ENCODE measurements at regions not wholly inside any gene's neighbourhood (a gene's known extent, or its start where the extent isn't known, plus 50 kb on each side); places are given as distances from the start of the nearest gene placed in this dataset.

DNA sequence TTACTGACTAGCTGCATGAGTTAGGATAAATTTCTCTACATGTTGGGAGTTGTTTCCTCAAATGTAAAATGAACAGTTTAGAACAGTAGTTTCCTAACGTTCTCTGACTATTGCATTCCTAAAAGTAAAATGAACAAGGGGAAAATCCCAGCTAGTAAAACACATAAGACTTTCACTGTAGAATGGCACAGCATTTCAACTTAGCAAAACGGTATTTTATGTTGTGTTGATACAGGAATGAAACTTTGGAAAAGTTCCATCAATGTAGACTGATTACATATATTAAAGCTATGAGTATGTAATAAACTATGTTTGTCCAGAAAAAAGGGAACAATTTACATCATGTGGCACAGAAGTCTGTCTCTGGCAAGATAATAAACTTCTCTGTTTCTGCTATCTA, 297.4 kb upstream of the EPHA3 start:
- TF ChIP-seq TAF1 (IDR thresholded peaks at IDR 0.05; ENCODE audit: low read depth, low read length) (no peak), POLR2A (IDR thresholded peaks at IDR 0.05; ENCODE audit: control extremely low read depth in 1 of 2, low read depth in 2 of 2, low read length in 2 of 2) (no peak), EGR1 (IDR thresholded peaks at IDR 0.05; ENCODE audit: borderline replicate concordance, low read depth, low read length) (no peak), TAF7 (optimal IDR thresholded peaks at IDR 0.05; ENCODE audit: borderline replicate concordance, low read depth, low read length) (no peak), CREB1 (IDR thresholded peaks at IDR 0.05) (no peak), POLR2AphosphoS5 (IDR thresholded peaks at IDR 0.05; ENCODE audit: low read depth, low read length) (no peak)
- TF ChIP-seq, protein P1, sequence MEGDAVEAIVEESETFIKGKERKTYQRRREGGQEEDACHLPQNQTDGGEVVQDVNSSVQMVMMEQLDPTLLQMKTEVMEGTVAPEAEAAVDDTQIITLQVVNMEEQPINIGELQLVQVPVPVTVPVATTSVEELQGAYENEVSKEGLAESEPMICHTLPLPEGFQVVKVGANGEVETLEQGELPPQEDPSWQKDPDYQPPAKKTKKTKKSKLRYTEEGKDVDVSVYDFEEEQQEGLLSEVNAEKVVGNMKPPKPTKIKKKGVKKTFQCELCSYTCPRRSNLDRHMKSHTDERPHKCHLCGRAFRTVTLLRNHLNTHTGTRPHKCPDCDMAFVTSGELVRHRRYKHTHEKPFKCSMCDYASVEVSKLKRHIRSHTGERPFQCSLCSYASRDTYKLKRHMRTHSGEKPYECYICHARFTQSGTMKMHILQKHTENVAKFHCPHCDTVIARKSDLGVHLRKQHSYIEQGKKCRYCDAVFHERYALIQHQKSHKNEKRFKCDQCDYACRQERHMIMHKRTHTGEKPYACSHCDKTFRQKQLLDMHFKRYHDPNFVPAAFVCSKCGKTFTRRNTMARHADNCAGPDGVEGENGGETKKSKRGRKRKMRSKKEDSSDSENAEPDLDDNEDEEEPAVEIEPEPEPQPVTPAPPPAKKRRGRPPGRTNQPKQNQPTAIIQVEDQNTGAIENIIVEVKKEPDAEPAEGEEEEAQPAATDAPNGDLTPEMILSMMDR (IDR thresholded peaks at IDR 0.05; ENCODE audit: control extremely low read depth in 1 of 3, insufficient read depth in 1 of 3, low read depth in 1 of 3, low read length in 3 of 3) = no peak
- TF ChIP-seq, protein P2, sequence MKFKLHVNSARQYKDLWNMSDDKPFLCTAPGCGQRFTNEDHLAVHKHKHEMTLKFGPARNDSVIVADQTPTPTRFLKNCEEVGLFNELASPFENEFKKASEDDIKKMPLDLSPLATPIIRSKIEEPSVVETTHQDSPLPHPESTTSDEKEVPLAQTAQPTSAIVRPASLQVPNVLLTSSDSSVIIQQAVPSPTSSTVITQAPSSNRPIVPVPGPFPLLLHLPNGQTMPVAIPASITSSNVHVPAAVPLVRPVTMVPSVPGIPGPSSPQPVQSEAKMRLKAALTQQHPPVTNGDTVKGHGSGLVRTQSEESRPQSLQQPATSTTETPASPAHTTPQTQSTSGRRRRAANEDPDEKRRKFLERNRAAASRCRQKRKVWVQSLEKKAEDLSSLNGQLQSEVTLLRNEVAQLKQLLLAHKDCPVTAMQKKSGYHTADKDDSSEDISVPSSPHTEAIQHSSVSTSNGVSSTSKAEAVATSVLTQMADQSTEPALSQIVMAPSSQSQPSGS (IDR thresholded peaks at IDR 0.05; ENCODE audit: low read length) = no peak

All from H1 (cell line).